ENCODE measurements at regions not wholly inside any gene's neighbourhood (a gene's known extent, or its start where the extent isn't known, plus 50 kb on each side); places are given as distances from the start of the nearest gene placed in this dataset.

DNA sequence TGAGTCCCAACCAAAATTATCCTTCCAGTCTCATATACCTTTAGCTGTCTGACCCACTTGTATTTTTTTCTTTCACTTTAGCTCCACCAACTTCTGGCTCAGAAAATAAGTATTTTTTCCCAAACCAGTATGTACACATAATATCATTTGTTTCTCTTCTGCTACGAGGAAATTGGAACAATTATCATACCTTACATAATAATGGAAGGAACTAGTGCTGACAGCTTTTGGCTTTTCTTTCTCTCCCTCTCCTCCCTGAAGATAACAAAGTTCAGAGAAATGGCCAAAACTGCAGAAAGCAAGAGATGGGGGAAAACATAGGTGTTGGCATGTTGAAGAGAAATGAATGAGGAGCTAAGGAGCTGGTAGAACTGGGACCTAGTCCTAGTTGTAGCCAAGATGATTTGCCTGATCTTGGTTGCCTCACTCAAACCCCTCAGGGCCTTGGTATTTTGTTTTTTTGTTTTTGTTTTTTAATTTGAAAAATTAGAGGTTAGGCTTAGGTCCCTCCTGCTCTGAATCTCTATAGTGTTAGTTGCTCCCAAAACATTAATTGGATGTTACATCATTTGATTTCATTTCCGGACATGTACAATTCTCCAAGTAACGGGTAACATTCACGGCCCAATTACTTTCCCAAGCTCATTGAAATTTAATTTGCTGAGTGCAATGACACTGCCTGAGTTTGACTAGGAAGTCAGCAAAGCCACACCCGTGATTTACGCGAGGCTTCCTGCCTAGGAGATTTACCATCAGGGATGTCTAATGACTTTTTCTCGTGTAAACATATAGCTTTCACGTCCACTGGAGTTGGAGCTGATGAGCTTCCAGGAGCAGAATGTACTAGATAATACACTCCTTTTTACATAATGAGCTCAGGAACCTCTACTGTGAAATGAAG is 291.6 kb downstream of the TLE1 start:
- Mint-ChIP-seq H3K27me3 (no peaks in the 10 kb centered on the region), H3K27ac (no peak overlapping the region), H3K9me3 (peaks cover 1% of the 10 kb centered on the region), H3K4me1 (no peaks in the 10 kb centered on the region), H3K4me3 (no peak overlapping the region), H3K36me3 (no peaks in the 10 kb centered on the region)
- CTCF ChIA-PET = no interaction called here
- DNase-seq = no peak

DNA sequence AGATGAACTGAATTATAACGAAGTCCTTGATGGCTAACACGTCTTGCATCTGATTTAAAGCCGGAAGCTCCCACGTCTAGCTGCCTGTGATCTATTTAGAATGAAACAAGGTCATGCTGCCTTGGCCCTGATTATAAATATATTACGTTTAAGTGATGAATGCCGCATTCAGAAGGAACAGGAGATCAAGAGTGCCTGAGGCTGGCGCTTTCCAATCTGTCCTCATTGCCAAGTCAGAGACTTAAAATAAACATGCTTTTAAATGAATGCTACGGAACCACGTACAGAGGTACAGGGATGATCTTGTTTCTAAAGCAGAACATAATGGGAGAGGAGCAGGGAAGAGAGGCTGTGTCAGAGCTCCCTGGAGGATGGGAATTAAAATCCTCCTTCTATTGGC is 292.8 kb downstream of the TLE1 start:
- Mint-ChIP-seq H3K36me3 (no peaks in the 10 kb centered on the region), H3K27me3 (no peaks in the 10 kb centered on the region), H3K27ac (no peak overlapping the region), H3K4me1 (no peaks in the 10 kb centered on the region), H3K9me3 (peaks cover 5% of the 10 kb centered on the region), H3K4me3 (no peak overlapping the region)
- CTCF ChIA-PET = no interaction called here
- no peak for DNase-seq

DNA sequence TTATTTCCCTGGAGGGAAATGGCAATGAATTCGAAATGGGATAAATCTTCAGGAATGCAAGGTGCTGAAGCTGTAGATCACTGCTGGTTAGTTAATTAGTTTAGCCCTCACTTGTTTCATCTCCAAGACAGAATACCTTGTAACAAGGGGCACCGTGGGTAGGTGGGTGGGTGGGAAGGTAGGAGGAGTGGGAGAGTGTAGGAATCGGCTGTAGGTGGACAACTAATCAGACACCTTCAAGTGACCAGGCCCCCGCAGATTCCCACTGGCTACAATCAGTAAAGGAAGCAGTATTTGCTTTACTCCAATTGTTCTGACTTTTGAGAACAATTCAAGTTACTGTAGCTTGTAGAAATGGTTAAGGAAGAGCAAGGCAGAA is 293.7 kb downstream of the TLE1 start:
- Mint-ChIP-seq H3K27me3 (no peaks in the 10 kb centered on the region), H3K9me3 (peaks cover 5% of the 10 kb centered on the region), H3K36me3 (no peaks in the 10 kb centered on the region), H3K4me1 (no peaks in the 10 kb centered on the region), H3K4me3 (no peak overlapping the region), H3K27ac (no peak overlapping the region)
- CTCF ChIA-PET = no interaction called here
- no peak for DNase-seq

DNA sequence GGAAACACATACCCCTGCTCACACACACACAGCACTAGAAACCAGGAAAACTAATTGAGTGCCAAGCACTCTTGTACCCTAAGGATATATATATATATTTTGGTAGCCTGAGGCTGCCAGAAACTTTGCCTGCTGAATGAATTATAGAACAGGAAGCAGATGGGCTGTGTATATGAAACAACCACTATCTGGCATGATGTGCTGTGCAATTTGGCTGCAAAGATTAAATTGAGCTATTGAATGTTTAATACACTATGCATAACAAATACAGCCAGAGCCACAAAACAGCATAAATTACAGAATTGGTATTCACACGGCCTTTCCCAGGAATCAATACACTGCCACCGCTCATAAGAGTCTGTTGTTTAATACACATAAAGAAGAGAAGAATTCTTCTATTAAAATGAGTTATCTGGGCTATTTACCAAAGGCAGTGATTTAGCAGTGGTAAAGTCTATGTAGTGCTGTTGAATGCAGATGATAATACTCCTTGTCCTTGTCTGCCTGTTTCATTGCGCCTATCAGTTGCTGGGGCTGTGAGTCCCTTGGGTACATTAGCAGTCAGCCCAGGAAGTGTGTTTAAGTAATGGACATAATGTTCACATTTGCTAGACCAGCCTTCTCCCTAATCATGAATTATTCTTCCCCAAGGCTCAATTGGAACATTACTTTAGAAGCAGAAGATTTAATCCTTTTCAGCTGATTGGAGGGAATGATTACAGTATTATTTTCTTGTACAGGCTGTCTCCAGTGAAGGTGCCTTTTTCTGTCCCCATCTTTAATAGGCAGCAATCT is 294.3 kb downstream of the TLE1 start:
- H3K27ac Mint-ChIP-seq = no peak overlapping the region
- CTCF ChIA-PET = no interaction called here
- peaks cover 5% of the 10 kb centered on the region for H3K9me3 Mint-ChIP-seq
- H3K4me3 Mint-ChIP-seq = no peak overlapping the region
- no peak for DNase-seq
- H3K36me3 Mint-ChIP-seq = no peaks in the 10 kb centered on the region
- no peaks in the 10 kb centered on the region for H3K4me1 Mint-ChIP-seq
- H3K27me3 Mint-ChIP-seq = no peaks in the 10 kb centered on the region

DNA sequence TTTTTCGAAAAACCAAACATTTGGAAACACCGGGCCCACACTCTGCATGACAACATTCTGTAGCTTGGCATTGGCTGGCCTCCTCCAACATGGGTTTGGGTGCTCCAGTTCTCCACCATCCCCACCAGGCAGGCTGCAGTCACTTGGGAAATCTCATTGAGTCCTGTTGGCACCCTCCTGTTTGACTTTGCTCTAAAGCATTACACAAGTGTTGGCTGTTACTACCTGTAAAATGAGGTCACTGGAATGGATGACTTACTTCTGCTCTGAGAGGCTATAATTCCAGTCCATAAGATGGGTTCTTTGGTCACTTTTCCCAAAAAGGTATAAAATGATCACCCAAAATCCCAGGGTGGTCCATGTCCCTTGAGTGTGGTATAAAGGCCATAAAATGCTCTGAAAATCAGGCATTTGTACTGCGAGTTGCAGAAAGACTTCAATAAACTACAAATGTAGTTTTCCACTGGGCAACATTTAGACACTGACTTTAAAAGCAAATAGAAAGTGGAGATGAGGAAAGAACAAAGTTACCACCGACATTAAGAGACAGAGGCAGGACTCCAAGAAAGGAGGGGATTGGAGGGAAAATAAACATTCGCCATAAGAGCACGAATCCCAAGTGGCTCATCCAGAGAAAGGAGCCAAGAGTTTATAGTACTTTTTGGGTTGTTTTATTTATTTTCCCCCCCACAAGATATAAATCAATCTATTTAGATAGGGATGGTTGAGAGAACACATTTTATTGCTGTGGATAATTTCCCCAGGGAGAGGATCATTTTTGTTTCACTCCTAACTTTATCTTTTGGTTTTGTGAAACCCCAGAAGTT is 295.1 kb downstream of the TLE1 start:
- Mint-ChIP-seq H3K36me3 (no peaks in the 10 kb centered on the region), H3K4me3 (no peak overlapping the region), H3K27me3 (no peaks in the 10 kb centered on the region), H3K4me1 (no peaks in the 10 kb centered on the region), H3K27ac (no peak overlapping the region), H3K9me3 (peaks cover 8% of the 10 kb centered on the region)
- CTCF ChIA-PET = no interaction called here
- DNase-seq = no peak

DNA sequence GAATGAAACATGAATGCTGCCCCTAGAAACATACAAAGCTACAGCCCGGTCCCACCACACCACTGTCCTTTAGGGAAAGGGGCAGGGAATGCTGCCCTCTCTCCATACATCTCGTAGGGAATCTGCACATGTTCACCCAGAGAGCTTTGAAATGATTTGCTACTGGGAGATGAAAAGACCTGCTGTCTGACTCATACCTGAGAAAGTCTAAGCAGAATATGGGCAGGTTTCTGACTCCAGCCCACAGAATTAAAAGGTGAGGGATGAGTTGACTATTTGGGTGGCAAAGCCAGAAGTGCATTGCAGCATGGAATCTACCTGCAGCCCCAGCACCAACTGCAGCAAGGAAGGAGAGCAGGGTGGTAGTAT is 297.9 kb downstream of the TLE1 start:
- Mint-ChIP-seq H3K4me1 (no peaks in the 10 kb centered on the region), H3K9me3 (peaks cover 8% of the 10 kb centered on the region), H3K36me3 (no peaks in the 10 kb centered on the region), H3K4me3 (no peak overlapping the region), H3K27ac (no peak overlapping the region), H3K27me3 (no peaks in the 10 kb centered on the region)
- CTCF ChIA-PET = no interaction called here
- DNase-seq = no peak

DNA sequence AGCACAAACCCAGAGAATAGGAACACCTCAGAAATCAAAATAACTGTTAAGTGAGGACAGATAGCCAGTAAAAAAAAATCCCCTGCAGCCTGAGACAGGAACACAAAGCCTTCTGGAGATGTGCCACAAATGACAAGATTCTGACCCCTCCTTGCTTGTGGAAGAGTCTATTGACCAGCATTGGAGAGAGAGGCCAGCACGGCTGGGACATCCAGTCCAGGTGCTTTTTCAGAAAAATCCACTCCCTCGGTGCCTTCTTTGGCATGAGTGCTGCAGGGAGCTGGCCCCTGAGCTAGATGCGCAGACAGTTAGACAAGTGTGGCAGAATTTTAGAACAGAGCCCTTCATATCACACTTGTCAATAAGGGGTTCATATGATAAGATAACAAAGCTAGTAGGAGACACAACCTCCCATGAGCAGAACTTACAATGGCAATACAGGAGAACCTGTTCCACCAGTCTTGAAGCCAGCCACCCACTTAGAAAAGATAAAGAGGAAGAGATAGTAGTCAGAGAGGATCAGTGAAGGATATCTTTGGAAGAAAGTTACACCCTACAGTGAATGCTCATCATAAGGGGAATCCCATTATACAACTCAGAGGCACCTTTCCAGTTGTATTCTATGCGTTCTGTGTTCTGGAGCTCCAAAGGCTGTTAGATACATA is 298.4 kb downstream of the TLE1 start:
- H3K9me3 Mint-ChIP-seq = peaks cover 8% of the 10 kb centered on the region
- H3K36me3 Mint-ChIP-seq = no peaks in the 10 kb centered on the region
- H3K27me3 Mint-ChIP-seq = no peaks in the 10 kb centered on the region
- CTCF ChIA-PET = no interaction called here
- no peaks in the 10 kb centered on the region for H3K4me1 Mint-ChIP-seq
- no peak for DNase-seq
- no peak overlapping the region for H3K4me3 Mint-ChIP-seq
- no peak overlapping the region for H3K27ac Mint-ChIP-seq

DNA sequence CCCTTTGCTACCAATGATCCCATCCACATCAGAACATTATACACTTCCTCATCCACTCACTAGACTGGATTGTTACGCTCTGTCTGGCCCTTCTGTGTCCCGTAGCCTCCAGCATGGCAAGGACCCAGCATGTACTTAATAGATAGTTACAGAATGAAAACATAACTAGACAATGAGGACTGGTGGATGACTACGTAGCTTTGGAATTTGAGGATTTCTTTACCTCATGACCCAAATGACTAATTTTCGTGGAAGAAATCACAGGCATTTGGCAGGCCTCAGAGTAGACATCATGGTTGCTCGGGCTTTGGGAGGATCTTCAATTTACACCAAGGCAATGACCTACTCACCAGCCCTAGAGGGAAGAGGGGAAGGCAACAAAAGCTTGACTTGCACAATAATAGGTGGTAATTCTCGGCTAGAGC is 299.8 kb downstream of the TLE1 start:
- no peak for DNase-seq
- CTCF ChIA-PET = no interaction called here
- Mint-ChIP-seq H3K27ac (no peak overlapping the region), H3K27me3 (no peaks in the 10 kb centered on the region), H3K4me3 (no peak overlapping the region), H3K36me3 (no peaks in the 10 kb centered on the region), H3K9me3 (peaks cover 7% of the 10 kb centered on the region), H3K4me1 (no peaks in the 10 kb centered on the region)

DNA sequence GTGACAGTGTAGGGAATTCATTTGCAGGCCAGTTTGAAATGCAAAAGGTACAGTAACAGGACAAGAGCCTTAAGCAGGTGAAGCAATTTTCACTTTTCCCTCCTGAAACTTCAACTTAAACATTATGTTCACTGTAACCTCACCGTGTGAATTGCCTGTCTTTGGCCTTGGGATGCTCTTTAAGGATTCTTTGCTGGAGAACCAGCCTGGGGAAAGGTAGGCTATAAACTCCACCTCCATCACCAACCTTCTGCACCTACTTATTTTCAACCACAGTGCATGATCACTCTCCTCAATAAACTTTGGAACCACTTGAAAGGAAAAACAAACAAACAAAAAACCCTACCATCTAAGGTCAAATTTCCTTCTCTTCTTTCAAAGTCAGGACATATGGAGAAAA is 300.5 kb downstream of the TLE1 start:
- DNase-seq = no peak
- CTCF ChIA-PET = no interaction called here
- peaks cover 7% of the 10 kb centered on the region for H3K9me3 Mint-ChIP-seq
- no peaks in the 10 kb centered on the region for H3K4me1 Mint-ChIP-seq
- no peaks in the 10 kb centered on the region for H3K27me3 Mint-ChIP-seq
- no peak overlapping the region for H3K4me3 Mint-ChIP-seq
- no peaks in the 10 kb centered on the region for H3K36me3 Mint-ChIP-seq
- H3K27ac Mint-ChIP-seq = no peak overlapping the region

DNA sequence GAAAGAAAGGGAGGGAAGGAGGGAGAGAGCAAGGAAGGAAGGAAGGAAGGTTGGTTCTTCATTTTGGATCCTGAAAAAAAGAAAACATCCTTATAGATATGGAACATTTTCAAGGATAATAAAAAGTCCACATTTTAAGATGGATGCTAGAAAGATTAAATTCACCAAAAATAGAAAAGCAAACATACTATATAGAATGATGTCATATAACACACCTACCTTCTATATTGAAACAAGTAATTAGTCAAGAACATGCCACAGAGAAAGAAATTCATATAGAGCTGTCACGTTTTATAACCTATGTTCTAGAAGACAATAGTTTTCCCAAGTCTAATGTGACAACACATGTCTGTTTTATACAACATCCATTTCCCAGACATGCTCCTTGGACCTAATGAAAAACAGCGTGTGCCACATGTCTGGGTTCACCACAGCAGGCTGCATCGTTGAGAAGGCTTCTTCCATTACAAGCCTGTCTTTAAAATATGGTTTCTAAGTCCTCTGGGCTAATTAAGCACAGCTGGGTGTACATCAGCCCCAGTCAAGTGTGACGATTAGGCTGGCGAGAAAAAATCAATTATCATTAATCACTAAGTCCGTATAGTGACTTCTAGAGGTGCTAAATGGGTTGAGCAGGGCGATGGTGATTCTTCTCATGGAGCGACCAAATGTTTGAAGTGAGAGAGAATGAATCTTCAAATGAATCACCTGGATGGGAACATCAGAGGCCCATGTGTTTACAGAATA is 301.8 kb downstream of the TLE1 start:
- Mint-ChIP-seq H3K4me3 (no peak overlapping the region), H3K9me3 (peaks cover 5% of the 10 kb centered on the region), H3K27me3 (no peaks in the 10 kb centered on the region), H3K27ac (no peak overlapping the region), H3K4me1 (no peaks in the 10 kb centered on the region), H3K36me3 (no peaks in the 10 kb centered on the region)
- no peak for DNase-seq
- CTCF ChIA-PET = no interaction called here

DNA sequence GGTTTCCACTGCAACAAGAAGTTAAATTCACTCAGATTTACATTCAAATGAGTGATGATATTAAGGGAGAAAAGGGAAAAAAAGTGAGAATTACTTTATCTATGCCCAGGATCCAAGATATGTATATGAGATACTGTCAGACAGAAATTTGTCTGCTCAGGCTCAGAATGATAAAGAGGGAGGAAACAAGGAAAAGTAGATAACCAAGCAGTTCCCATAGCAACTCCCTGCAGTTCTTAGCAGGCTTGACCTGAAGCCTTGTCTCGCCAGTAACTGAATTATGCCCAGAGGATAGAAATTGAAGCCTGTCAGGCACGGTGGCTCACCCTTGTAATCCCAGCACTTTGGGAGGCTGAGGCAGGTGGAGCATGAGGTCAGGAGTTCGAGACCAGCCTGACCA is 304.4 kb downstream of the TLE1 start:
- H3K9me3 Mint-ChIP-seq = peaks cover 4% of the 10 kb centered on the region
- H3K4me3 Mint-ChIP-seq = no peak overlapping the region
- DNase-seq = no peak
- H3K27ac Mint-ChIP-seq = no peak overlapping the region
- no peaks in the 10 kb centered on the region for H3K36me3 Mint-ChIP-seq
- no peaks in the 10 kb centered on the region for H3K4me1 Mint-ChIP-seq
- CTCF ChIA-PET = no interaction called here
- H3K27me3 Mint-ChIP-seq = no peaks in the 10 kb centered on the region

DNA sequence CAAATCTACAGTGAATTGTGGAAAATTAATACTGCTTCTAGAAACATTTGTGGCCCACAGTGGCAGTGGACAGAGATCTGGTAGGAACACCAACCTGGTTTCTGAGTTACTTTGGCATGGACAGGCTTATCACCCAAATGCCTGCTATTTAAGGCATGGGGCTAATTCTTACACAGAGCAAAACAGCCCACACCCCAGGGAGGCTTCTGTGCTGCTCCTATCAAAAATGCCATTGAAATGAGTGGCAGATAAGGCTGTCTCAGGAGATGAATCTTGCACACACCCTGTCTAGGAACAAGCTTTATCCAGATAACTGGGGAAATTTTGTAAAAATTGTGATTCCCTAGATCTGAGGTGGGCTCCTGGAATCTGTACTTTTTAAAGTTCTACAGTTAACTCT is 307.1 kb downstream of the TLE1 start:
- H3K4me1 Mint-ChIP-seq = no peaks in the 10 kb centered on the region
- no peaks in the 10 kb centered on the region for H3K9me3 Mint-ChIP-seq
- CTCF ChIA-PET = no interaction called here
- H3K27ac Mint-ChIP-seq = no peak overlapping the region
- H3K27me3 Mint-ChIP-seq = no peaks in the 10 kb centered on the region
- H3K36me3 Mint-ChIP-seq = no peaks in the 10 kb centered on the region
- DNase-seq = no peak
- H3K4me3 Mint-ChIP-seq = no peak overlapping the region

DNA sequence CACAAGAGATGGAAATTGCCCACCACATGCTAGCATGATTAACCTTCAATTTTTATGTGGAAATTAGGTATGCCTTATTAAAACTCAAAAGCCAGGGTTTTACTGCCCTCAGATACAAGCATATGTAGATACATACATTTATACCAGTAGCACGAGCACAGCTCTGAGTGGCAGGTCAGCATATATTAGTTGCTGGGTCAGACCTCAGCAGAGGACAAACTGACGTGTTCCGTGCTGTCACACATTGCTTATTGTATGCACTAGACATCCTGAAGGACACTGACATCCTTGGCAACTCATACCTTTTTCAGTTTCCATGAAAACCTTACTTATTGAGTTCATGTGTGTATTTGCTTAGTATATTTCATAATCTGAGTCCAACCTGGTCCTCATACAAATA is 307.7 kb downstream of the TLE1 start:
- no peaks in the 10 kb centered on the region for H3K4me1 Mint-ChIP-seq
- CTCF ChIA-PET = no interaction called here
- DNase-seq = no peak
- H3K27me3 Mint-ChIP-seq = no peaks in the 10 kb centered on the region
- H3K9me3 Mint-ChIP-seq = no peaks in the 10 kb centered on the region
- no peak overlapping the region for H3K27ac Mint-ChIP-seq
- H3K4me3 Mint-ChIP-seq = no peak overlapping the region
- H3K36me3 Mint-ChIP-seq = no peaks in the 10 kb centered on the region
